K562 (cell line): ENCODE measurements at regions not wholly inside any gene's neighbourhood (a gene's known extent, or its start where the extent isn't known, plus 50 kb on each side); places are given as distances from the start of the nearest gene placed in this dataset.
"Not testable (repeated sequence)": the region's sequence is repeated elsewhere in the genome, so short reads cannot be mapped to it uniquely, and the experiment has no call there.

Experiments
- ATAC-seq: fragments of 200-7000 bp; cut with Tn5 transposase; 3 replicates; pipeline ENCODE4 v1.9.1; 2020; ENCODE audit warnings: moderate library complexity
- BruUV-seq: library from RNA; stranded (reverse); fragments of 400-500 nt; replicated peaks from 2 replicates; lab custom pipeline; 2021; lab: Mats Ljungman, UMichigan
- CTCF ChIA-PET: fragments of 300-600 bp; formaldehyde crosslinking; extraction: SDS; loops from one replicate; lab custom pipeline; 2021; ENCODE audit warnings: low intra/inter-chr PET ratio; lab: Yijun Ruan, JAX
- POLR2A ChIA-PET: fragments of 300-600, 350-650 bp; sonication (Branson Sonifier 250); formaldehyde crosslinking; extraction: SDS; loops from one replicate; lab custom pipeline; 2021; ENCODE audit warnings: antibody characterized with exemption, inconsistent platforms; lab: Yijun Ruan, JAX
- DNase-seq, 4 experiments: peaks; one replicate each; pipeline versions ENCODE4 v3.0.0 to v3.0.0-alpha.2; 2011 to 2018; ENCODE audit warnings: low spot score in 3 of 4, mixed read lengths in 3 of 4; ENCODE audit errors: extremely low read depth in 1 of 4
- FAIRE-seq: peaks from 2 replicates; lab custom pipeline; 2011; peaks lifted over from hg19 to GRCh38; lab: Jason Lieb, UNC
- H2AFZ ChIP-seq: 2 replicates; pipeline ENCODE4 v1.6.0; 2011; ENCODE audit warnings: low read depth, low read length, control low read depth, inconsistent platforms
- H3K27ac ChIP-seq: fragments of 200-600 bp; 3 replicates; pipeline ENCODE4 v1.8.0; 2011; ENCODE audit warnings: low read depth, mild to moderate bottlenecking, control low read depth, inconsistent platforms, low read length, moderate library complexity, mixed read lengths; ENCODE audit errors: extremely low read depth
- H3K27me3 ChIP-seq, 2 experiments: fragments of 300-600 bp in 1 of 2; 2 replicates in 1 of 2; 3 replicates in 1 of 2; pipeline versions ENCODE4 v1.6.0 to v1.8.0; 2011; ENCODE audit warnings: inconsistent platforms in 2 of 2, low read length in 2 of 2, mild to moderate bottlenecking in 1 of 2, mixed read lengths in 1 of 2, moderate library complexity in 1 of 2; ENCODE audit not compliant: control insufficient read depth in 2 of 2, insufficient read depth in 2 of 2
- H3K36me3 ChIP-seq: fragments of 300-600 bp; 3 replicates; pipeline ENCODE4 v1.8.0; 2011; ENCODE audit warnings: mild to moderate bottlenecking, low read length, inconsistent platforms; ENCODE audit not compliant: control insufficient read depth, insufficient read depth
- H3K4me1 ChIP-seq, 2 experiments: fragments of 200-600 bp in 1 of 2; replicated peaks in 1 of 2; 2 replicates in 1 of 2; 3 replicates in 1 of 2; pipeline versions ENCODE4 v1.5.1 to v1.8.0; 2011; ENCODE audit warnings: inconsistent platforms in 2 of 2, low read length in 2 of 2, mild to moderate bottlenecking in 1 of 2, mixed read lengths in 1 of 2, moderate library complexity in 1 of 2; ENCODE audit not compliant: control insufficient read depth in 2 of 2, insufficient read depth in 2 of 2
- H3K4me2 ChIP-seq: 2 replicates; pipeline ENCODE4 v1.6.1; 2011; ENCODE audit warnings: low read length, control low read depth, inconsistent platforms, mixed read lengths; ENCODE audit not compliant: insufficient read depth
- H3K4me3 ChIP-seq: fragments of 200-600 bp; sonication (generic), shearing (Covaris generic); 2 replicates; pipeline ENCODE4 v1.5.1; 2016; ENCODE audit warnings: control low read depth, inconsistent platforms
- H3K79me2 ChIP-seq: fragments of 200-600 bp; 3 replicates; pipeline ENCODE4 v1.8.0; 2011; ENCODE audit warnings: low read length, inconsistent platforms; ENCODE audit not compliant: control insufficient read depth, insufficient read depth
- H3K9ac ChIP-seq, 2 experiments: 2 replicates each; pipeline versions ENCODE4 v1.6.0 to v1.6.1; 2011; ENCODE audit warnings: low read depth in 2 of 2, low read length in 2 of 2, control low read depth in 1 of 2, inconsistent platforms in 1 of 2, mild to moderate bottlenecking in 1 of 2, mixed read lengths in 1 of 2; ENCODE audit not compliant: insufficient read depth in 1 of 2
- H3K9me1 ChIP-seq: one replicate; pipeline ENCODE4 v1.6.0; 2011; ENCODE audit warnings: inconsistent platforms, mild to moderate bottlenecking, low read length, moderate library complexity; ENCODE audit not compliant: control insufficient read depth, insufficient read depth
- H3K9me3 ChIP-seq: replicated peaks from 2 replicates; pipeline ENCODE4 v1.5.1; 2011; ENCODE audit warnings: low read depth, low read length, inconsistent platforms; ENCODE audit not compliant: control insufficient read depth, insufficient read depth
- H4K20me1 ChIP-seq: replicated peaks from 2 replicates; pipeline ENCODE4 v1.6.1; 2011; ENCODE audit warnings: low read length, inconsistent platforms, mixed read lengths; ENCODE audit not compliant: control insufficient read depth, insufficient read depth
- TCFL5 ChIP-seq: fragments of 250-450 bp; sonication (Bioruptor Pico); conservative IDR thresholded peaks from 2 replicates; pipeline ENCODE4 v1.6.1; 2021; ENCODE audit warnings: mild to moderate bottlenecking, moderate library complexity, matching md5 sums
- U2AF2 ChIP-seq: fragments of 200-400 bp; formaldehyde crosslinking; optimal IDR thresholded peaks from 2 replicates; pipeline ENCODE3; 2017; ENCODE audit warnings: low read depth, mild to moderate bottlenecking, low read length
- ZNF316 ChIP-seq: fragments of 450-650 bp; IDR thresholded peaks from 2 replicates; pipeline ENCODE4 v1.6.1; 2016
- ZNF830 ChIP-seq: fragments of 250-450 bp; sonication (Bioruptor Pico); IDR thresholded peaks from 2 replicates; pipeline ENCODE4 v1.5.0; 2021; ENCODE audit warnings: mild to moderate bottlenecking
- WGBS: fragments of 100-300 bp; shearing (Covaris generic); methylation state at CpG from one replicate; pipeline ENCODE4 v1.1.6; 2016; ENCODE audit warnings: low coverage, mixed read lengths; ENCODE audit not compliant: insufficient coverage; ENCODE audit errors: missing lambda C conversion rate; 5-methylcytosine and 5-hydroxymethylcytosine counted together
- in situ Hi-C: fragments of 300-500 bp; cut with MboI; formaldehyde crosslinking; loops from 4 replicates; pipeline ENCODE4 v1.15.0; 2018; ENCODE audit warnings: inconsistent platforms, mixed read lengths
- intact Hi-C: fragments of 100-400 bp; cut with micrococcal nuclease; formaldehyde crosslinking; loops from 2 replicates; pipeline ENCODE4 v1.14.2; 2022
- TF ChIP-seq, protein P1 (sequence below): fragments of 250-450 bp; sonication (Bioruptor Pico); IDR thresholded peaks from 2 replicates; pipeline ENCODE4 v1.5.0; 2020; ENCODE audit warnings: mild to moderate bottlenecking, borderline replicate concordance

DNA sequence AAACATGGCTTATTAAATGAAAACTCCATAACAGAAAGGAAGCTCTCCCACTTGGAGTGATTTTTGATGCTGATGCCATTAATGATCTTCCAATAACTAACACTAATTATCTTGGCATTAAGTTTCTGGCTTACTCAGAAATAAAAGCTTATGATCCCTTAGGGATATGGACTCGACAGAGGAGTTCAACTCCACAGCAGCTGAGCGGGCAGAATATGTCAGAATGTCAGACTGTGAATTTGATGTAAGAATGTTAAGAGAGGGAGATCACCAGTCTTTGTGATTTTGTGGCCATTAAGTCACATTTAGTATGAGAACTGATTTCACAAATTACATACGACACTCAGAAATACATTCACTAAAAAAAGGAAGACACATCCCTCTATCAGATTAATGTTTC lies 2244.0 kb downstream of the ARAP2 start:
- WGBS: 13% methylated on average over 3 of the region's 3 CpGs

DNA sequence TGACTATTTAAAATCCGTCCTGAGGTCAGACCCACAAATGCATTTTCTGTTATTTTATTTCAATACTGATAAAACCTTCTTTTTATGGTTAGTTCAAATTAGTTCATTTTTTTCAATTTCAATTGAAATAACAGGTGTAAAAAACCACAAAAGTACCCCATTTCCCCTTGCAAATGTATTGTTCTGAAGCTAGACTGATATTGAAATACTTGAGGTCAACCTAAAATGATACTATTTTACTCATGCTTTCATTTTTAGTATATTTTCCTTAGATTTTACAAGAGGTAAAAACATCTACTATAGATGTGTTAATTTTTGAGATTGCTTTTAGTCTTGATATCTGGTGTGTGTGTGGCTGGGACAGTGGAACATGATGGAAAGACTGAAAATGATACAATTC lies 2237.8 kb downstream of the ARAP2 start:
- in situ Hi-C loops, H3K4me3 ChIP-seq, H3K4me1 ChIP-seq, DNase-seq, H3K27ac ChIP-seq, POLR2A ChIA-PET, H3K79me2 ChIP-seq, H3K9ac ChIP-seq, H2AFZ ChIP-seq, H3K4me2 ChIP-seq, ATAC-seq, BruUV-seq, CTCF ChIA-PET, FAIRE-seq, H3K36me3 ChIP-seq, H4K20me1 ChIP-seq, H3K9me1 ChIP-seq, H3K9me3 ChIP-seq, intact Hi-C loops, H3K27me3 ChIP-seq: not testable (repeated sequence)
- 11% methylated on average over 1 of the region's 1 CpG for WGBS

More for the DNA sequence above, 2244.0 kb downstream of the ARAP2 start:
- Histone ChIP-seq H3K79me2 (no peaks in the 10 kb centered on the region), H3K27ac (no peak overlapping the region), H3K4me2 (no peak overlapping the region), H3K9me1 (no peaks in the 10 kb centered on the region), H4K20me1 (no peaks in the 10 kb centered on the region), H2AFZ (no peak overlapping the region), H3K9ac (no peak overlapping the region), H3K4me3 (no peak overlapping the region), H3K4me1 (no peaks in the 10 kb centered on the region), H3K36me3 (no peaks in the 10 kb centered on the region), H3K27me3 (no peaks in the 10 kb centered on the region), H3K9me3 (no peaks in the 10 kb centered on the region)
- no TSS peak for BruUV-seq
- POLR2A ChIA-PET: interaction anchor here (0.6 kb wide), 1 partner anchor 1308 kb away, joined by 3 read pairs; no protein-coding TSS in a partner anchor
- DNase-seq: no peak
- in situ Hi-C loops: no loop called here
- no peak for TF ChIP-seq TCFL5 (CRISPR knock-in tag)
- TF ChIP-seq ZNF316: no peak
- TF ChIP-seq, protein P1, sequence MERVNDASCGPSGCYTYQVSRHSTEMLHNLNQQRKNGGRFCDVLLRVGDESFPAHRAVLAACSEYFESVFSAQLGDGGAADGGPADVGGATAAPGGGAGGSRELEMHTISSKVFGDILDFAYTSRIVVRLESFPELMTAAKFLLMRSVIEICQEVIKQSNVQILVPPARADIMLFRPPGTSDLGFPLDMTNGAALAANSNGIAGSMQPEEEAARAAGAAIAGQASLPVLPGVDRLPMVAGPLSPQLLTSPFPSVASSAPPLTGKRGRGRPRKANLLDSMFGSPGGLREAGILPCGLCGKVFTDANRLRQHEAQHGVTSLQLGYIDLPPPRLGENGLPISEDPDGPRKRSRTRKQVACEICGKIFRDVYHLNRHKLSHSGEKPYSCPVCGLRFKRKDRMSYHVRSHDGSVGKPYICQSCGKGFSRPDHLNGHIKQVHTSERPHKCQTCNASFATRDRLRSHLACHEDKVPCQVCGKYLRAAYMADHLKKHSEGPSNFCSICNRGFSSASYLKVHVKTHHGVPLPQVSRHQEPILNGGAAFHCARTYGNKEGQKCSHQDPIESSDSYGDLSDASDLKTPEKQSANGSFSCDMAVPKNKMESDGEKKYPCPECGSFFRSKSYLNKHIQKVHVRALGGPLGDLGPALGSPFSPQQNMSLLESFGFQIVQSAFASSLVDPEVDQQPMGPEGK (CRISPR knock-in tag): no peak
- no peak for TF ChIP-seq ZNF830 (CRISPR knock-in tag)
- no peak for TF ChIP-seq U2AF2
- CTCF ChIA-PET: no interaction called here
- intact Hi-C loops: no loop called here
- no peak for ATAC-seq
- no peak for FAIRE-seq
